GM23338 (cell line): ENCODE measurements at regions not wholly inside any gene's neighbourhood (a gene's known extent, or its start where the extent isn't known, plus 50 kb on each side); places are given as distances from the start of the nearest gene placed in this dataset.

Source experiments
- ATAC-seq: fragments of 200-7000 bp; cut with Tn5 transposase; 3 replicates; pipeline ENCODE4 v1.9.1; 2020
- DNase-seq: peaks from one replicate; pipeline ENCODE4 v3.0.0-alpha.2; 2015; ENCODE audit warnings: low spot score
- H2AFZ ChIP-seq: fragments of 200-600 bp; sonication (generic); 2 replicates; pipeline ENCODE4 v1.8.0; 2016; ENCODE audit warnings: antibody characterized with exemption, mild to moderate bottlenecking, moderate library complexity
- H3F3A ChIP-seq: fragments of 200-600 bp; sonication (generic); replicated peaks from 2 replicates; pipeline ENCODE4 v1.8.0; 2017; ENCODE audit warnings: antibody characterized with exemption, mixed run types, low read depth
- H3K27ac ChIP-seq: fragments of 200-600 bp; sonication (generic); 2 replicates; pipeline ENCODE4 v1.6.1; 2016; ENCODE audit warnings: low read depth
- H3K27me3 ChIP-seq: fragments of 200-600 bp; sonication (generic); 2 replicates; pipeline ENCODE4 v1.8.0; 2016; ENCODE audit warnings: mild to moderate bottlenecking, mixed run types, moderate library complexity; ENCODE audit not compliant: insufficient read depth
- H3K36me3 ChIP-seq: fragments of 200-600 bp; sonication (generic); 2 replicates; pipeline ENCODE4 v1.8.0; 2016; ENCODE audit warnings: mild to moderate bottlenecking; ENCODE audit not compliant: insufficient read depth
- H3K4me1 ChIP-seq: fragments of 200-600 bp; sonication (generic); 2 replicates; pipeline ENCODE4 v1.8.0; 2016; ENCODE audit warnings: mild to moderate bottlenecking, moderate library complexity; ENCODE audit not compliant: insufficient read depth
- H3K4me2 ChIP-seq: fragments of 200-600 bp; sonication (generic); 2 replicates; pipeline ENCODE4 v1.7.1; 2017; ENCODE audit warnings: mixed run types
- H3K4me3 ChIP-seq: fragments of 200-600 bp; sonication (generic); 2 replicates; pipeline ENCODE4 v1.6.1; 2016; ENCODE audit warnings: mixed run types
- H3K79me2 ChIP-seq: fragments of 200-600 bp; sonication (generic); replicated peaks from 2 replicates; pipeline ENCODE4 v1.8.0; 2017; ENCODE audit warnings: mild to moderate bottlenecking; ENCODE audit not compliant: insufficient read depth
- H3K9me2 ChIP-seq: fragments of 200-600 bp; sonication (generic); 2 replicates; pipeline ENCODE4 v1.8.0; 2017; ENCODE audit not compliant: insufficient read depth
- H4K20me1 ChIP-seq: fragments of 200-600 bp; sonication (generic); replicated peaks from 2 replicates; pipeline ENCODE4 v1.8.0; 2017; ENCODE audit warnings: mild to moderate bottlenecking; ENCODE audit not compliant: insufficient read depth
- H3K27ac Mint-ChIP-seq: 2 replicates; pipeline ENCODE4 v1.8.0; 2020; ENCODE audit warnings: inconsistent platforms, mild to moderate bottlenecking, moderate library complexity, mixed read lengths
- H3K27me3 Mint-ChIP-seq: 3 replicates; pipeline ENCODE4 v1.8.0; 2022; ENCODE audit warnings: low read depth, mild to moderate bottlenecking, moderate library complexity, mixed read lengths, inconsistent platforms; ENCODE audit not compliant: insufficient read depth, poor library complexity
- H3K36me3 Mint-ChIP-seq: 3 replicates; pipeline ENCODE4 v1.8.0; 2021; ENCODE audit warnings: low read depth, mild to moderate bottlenecking, inconsistent platforms, moderate library complexity, mixed read lengths
- H3K4me1 Mint-ChIP-seq: 3 replicates; pipeline ENCODE4 v1.8.0; 2020; ENCODE audit warnings: mild to moderate bottlenecking, inconsistent platforms, mixed read lengths
- H3K4me3 Mint-ChIP-seq: 3 replicates; pipeline ENCODE4 v1.8.0; 2021; ENCODE audit warnings: moderate library complexity, mild to moderate bottlenecking, inconsistent platforms, mixed read lengths
- H3K9me3 Mint-ChIP-seq: 3 replicates; pipeline ENCODE4 v1.8.0; 2020; ENCODE audit warnings: moderate library complexity, mild to moderate bottlenecking, inconsistent platforms, mixed read lengths
- CREB1 ChIP-seq: fragments of 250-450 bp; sonication (Bioruptor Pico); IDR thresholded peaks from 2 replicates; pipeline ENCODE4 v1.5.0; 2020; ENCODE audit warnings: low read depth, mild to moderate bottlenecking, moderate library complexity
- EZH2 ChIP-seq: fragments of 200-600 bp; sonication (generic); IDR thresholded peaks from one replicate; pipeline ENCODE4 v1.8.0; 2017; ENCODE audit warnings: antibody characterized with exemption, mild to moderate bottlenecking, low read depth; ENCODE audit not compliant: unreplicated experiment
- EZH2phosphoT487 ChIP-seq: fragments of 200-600 bp; sonication (generic); IDR thresholded peaks from one replicate; pipeline ENCODE4 v1.8.1; 2018; ENCODE audit warnings: antibody characterized with exemption; ENCODE audit not compliant: unreplicated experiment
- JUNB ChIP-seq: IDR thresholded peaks from one replicate; pipeline ENCODE4 v1.6.1; 2016; ENCODE audit warnings: antibody characterized with exemption; ENCODE audit not compliant: unreplicated experiment
- NANOG ChIP-seq: IDR thresholded peaks from 2 replicates; pipeline ENCODE4 v1.6.1; 2016; ENCODE audit warnings: antibody characterized with exemption, borderline replicate concordance
- POLR2AphosphoS5 ChIP-seq: IDR thresholded peaks from 2 replicates; pipeline ENCODE4 v1.6.1; 2016; ENCODE audit warnings: antibody characterized with exemption, low read depth
- STAT1 ChIP-seq: IDR thresholded peaks from one replicate; pipeline ENCODE4 v1.6.1; 2016; ENCODE audit warnings: antibody characterized with exemption; ENCODE audit not compliant: unreplicated experiment
- ZNF114 ChIP-seq: fragments of 250-450 bp; sonication (Bioruptor Pico); IDR thresholded peaks from 2 replicates; pipeline ENCODE4 v1.5.0; 2020; ENCODE audit warnings: mild to moderate bottlenecking, moderate library complexity
- ZNF331 ChIP-seq: fragments of 250-450 bp; sonication (Bioruptor Pico); IDR thresholded peaks from 2 replicates; pipeline ENCODE4 v1.5.0; 2020; ENCODE audit warnings: low read depth, mild to moderate bottlenecking, moderate library complexity
- TF ChIP-seq, protein P1 (sequence below), 2 experiments: fragments of 200-600 bp in 1 of 2; sonication (generic) in 1 of 2; conservative IDR thresholded peaks; 2 replicates each; pipeline versions ENCODE4 v1.5.1 to v1.6.1; 2016 to 2017; ENCODE audit warnings: antibody characterized with exemption in 2 of 2, low read depth in 2 of 2, mild to moderate bottlenecking in 2 of 2, moderate library complexity in 1 of 2
- TF ChIP-seq, protein P2 (sequence below): IDR thresholded peaks from 2 replicates; pipeline ENCODE4 v1.6.1; 2016; ENCODE audit warnings: antibody characterized with exemption
- TF ChIP-seq, protein P3 (sequence below): IDR thresholded peaks from one replicate; pipeline ENCODE4 v1.6.1; 2018; ENCODE audit warnings: antibody characterized with exemption; ENCODE audit not compliant: unreplicated experiment
- TF ChIP-seq, protein P4 (sequence below): fragments of 250-450 bp; sonication (Bioruptor Pico); IDR thresholded peaks from 2 replicates; pipeline ENCODE4 v1.5.0; 2020; ENCODE audit warnings: mild to moderate bottlenecking, moderate library complexity

DNA sequence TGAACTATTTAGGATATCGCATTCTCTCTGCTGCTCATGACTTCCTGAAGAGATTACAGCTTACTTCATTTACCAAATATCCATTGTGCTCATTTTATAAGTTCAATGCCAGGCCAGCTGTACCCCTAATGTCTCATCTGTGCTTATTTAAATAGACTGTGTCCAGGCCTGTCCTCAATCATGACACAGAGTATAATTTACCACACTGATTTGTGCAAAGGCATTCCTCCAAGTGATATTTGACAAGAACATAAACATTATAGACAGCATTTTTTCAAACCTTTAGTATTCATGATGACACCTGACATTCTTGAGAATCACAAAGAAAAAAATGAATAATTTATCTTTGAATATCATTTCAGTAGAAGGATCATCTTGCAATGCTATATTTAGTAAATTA is 260.1 kb upstream of the SEMA3D start:
- Histone ChIP-seq H3F3A (no peaks in the 10 kb centered on the region), H3K4me3 (no peak overlapping the region), H3K4me2 (no peak overlapping the region), H2AFZ (no peak overlapping the region), H3K4me1 (no peaks in the 10 kb centered on the region), H4K20me1 (no peaks in the 10 kb centered on the region), H3K9me2 (no peaks in the 10 kb centered on the region), H3K27ac (no peak overlapping the region), H3K27me3 (no peaks in the 10 kb centered on the region), H3K79me2 (no peaks in the 10 kb centered on the region), H3K36me3 (no peaks in the 10 kb centered on the region)
- Mint-ChIP-seq H3K9me3 (no peaks in the 10 kb centered on the region), H3K4me3 (no peak overlapping the region), H3K27me3 (no peaks in the 10 kb centered on the region), H3K36me3 (no peaks in the 10 kb centered on the region), H3K4me1 (peaks cover 16% of the 10 kb centered on the region), H3K27ac (no peak overlapping the region)
- no peak for DNase-seq
- TF ChIP-seq, protein P1, sequence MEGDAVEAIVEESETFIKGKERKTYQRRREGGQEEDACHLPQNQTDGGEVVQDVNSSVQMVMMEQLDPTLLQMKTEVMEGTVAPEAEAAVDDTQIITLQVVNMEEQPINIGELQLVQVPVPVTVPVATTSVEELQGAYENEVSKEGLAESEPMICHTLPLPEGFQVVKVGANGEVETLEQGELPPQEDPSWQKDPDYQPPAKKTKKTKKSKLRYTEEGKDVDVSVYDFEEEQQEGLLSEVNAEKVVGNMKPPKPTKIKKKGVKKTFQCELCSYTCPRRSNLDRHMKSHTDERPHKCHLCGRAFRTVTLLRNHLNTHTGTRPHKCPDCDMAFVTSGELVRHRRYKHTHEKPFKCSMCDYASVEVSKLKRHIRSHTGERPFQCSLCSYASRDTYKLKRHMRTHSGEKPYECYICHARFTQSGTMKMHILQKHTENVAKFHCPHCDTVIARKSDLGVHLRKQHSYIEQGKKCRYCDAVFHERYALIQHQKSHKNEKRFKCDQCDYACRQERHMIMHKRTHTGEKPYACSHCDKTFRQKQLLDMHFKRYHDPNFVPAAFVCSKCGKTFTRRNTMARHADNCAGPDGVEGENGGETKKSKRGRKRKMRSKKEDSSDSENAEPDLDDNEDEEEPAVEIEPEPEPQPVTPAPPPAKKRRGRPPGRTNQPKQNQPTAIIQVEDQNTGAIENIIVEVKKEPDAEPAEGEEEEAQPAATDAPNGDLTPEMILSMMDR (conservative IDR thresholded peaks at IDR 0.05; ENCODE audit: low read depth in 2 of 2): no peak
- TF ChIP-seq ZNF114 (CRISPR knock-in tag) (no peak), EZH2phosphoT487 (no peak), NANOG (no peak), POLR2AphosphoS5 (no peak), STAT1 (no peak), CREB1 (CRISPR knock-in tag) (no peak), JUNB (no peak), ZNF331 (CRISPR knock-in tag) (no peak), EZH2 (no peak)
- TF ChIP-seq, protein P2, sequence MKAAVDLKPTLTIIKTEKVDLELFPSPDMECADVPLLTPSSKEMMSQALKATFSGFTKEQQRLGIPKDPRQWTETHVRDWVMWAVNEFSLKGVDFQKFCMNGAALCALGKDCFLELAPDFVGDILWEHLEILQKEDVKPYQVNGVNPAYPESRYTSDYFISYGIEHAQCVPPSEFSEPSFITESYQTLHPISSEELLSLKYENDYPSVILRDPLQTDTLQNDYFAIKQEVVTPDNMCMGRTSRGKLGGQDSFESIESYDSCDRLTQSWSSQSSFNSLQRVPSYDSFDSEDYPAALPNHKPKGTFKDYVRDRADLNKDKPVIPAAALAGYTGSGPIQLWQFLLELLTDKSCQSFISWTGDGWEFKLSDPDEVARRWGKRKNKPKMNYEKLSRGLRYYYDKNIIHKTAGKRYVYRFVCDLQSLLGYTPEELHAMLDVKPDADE: no peak
- TF ChIP-seq, protein P3, sequence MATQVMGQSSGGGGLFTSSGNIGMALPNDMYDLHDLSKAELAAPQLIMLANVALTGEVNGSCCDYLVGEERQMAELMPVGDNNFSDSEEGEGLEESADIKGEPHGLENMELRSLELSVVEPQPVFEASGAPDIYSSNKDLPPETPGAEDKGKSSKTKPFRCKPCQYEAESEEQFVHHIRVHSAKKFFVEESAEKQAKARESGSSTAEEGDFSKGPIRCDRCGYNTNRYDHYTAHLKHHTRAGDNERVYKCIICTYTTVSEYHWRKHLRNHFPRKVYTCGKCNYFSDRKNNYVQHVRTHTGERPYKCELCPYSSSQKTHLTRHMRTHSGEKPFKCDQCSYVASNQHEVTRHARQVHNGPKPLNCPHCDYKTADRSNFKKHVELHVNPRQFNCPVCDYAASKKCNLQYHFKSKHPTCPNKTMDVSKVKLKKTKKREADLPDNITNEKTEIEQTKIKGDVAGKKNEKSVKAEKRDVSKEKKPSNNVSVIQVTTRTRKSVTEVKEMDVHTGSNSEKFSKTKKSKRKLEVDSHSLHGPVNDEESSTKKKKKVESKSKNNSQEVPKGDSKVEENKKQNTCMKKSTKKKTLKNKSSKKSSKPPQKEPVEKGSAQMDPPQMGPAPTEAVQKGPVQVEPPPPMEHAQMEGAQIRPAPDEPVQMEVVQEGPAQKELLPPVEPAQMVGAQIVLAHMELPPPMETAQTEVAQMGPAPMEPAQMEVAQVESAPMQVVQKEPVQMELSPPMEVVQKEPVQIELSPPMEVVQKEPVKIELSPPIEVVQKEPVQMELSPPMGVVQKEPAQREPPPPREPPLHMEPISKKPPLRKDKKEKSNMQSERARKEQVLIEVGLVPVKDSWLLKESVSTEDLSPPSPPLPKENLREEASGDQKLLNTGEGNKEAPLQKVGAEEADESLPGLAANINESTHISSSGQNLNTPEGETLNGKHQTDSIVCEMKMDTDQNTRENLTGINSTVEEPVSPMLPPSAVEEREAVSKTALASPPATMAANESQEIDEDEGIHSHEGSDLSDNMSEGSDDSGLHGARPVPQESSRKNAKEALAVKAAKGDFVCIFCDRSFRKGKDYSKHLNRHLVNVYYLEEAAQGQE: no peak
- TF ChIP-seq, protein P4, sequence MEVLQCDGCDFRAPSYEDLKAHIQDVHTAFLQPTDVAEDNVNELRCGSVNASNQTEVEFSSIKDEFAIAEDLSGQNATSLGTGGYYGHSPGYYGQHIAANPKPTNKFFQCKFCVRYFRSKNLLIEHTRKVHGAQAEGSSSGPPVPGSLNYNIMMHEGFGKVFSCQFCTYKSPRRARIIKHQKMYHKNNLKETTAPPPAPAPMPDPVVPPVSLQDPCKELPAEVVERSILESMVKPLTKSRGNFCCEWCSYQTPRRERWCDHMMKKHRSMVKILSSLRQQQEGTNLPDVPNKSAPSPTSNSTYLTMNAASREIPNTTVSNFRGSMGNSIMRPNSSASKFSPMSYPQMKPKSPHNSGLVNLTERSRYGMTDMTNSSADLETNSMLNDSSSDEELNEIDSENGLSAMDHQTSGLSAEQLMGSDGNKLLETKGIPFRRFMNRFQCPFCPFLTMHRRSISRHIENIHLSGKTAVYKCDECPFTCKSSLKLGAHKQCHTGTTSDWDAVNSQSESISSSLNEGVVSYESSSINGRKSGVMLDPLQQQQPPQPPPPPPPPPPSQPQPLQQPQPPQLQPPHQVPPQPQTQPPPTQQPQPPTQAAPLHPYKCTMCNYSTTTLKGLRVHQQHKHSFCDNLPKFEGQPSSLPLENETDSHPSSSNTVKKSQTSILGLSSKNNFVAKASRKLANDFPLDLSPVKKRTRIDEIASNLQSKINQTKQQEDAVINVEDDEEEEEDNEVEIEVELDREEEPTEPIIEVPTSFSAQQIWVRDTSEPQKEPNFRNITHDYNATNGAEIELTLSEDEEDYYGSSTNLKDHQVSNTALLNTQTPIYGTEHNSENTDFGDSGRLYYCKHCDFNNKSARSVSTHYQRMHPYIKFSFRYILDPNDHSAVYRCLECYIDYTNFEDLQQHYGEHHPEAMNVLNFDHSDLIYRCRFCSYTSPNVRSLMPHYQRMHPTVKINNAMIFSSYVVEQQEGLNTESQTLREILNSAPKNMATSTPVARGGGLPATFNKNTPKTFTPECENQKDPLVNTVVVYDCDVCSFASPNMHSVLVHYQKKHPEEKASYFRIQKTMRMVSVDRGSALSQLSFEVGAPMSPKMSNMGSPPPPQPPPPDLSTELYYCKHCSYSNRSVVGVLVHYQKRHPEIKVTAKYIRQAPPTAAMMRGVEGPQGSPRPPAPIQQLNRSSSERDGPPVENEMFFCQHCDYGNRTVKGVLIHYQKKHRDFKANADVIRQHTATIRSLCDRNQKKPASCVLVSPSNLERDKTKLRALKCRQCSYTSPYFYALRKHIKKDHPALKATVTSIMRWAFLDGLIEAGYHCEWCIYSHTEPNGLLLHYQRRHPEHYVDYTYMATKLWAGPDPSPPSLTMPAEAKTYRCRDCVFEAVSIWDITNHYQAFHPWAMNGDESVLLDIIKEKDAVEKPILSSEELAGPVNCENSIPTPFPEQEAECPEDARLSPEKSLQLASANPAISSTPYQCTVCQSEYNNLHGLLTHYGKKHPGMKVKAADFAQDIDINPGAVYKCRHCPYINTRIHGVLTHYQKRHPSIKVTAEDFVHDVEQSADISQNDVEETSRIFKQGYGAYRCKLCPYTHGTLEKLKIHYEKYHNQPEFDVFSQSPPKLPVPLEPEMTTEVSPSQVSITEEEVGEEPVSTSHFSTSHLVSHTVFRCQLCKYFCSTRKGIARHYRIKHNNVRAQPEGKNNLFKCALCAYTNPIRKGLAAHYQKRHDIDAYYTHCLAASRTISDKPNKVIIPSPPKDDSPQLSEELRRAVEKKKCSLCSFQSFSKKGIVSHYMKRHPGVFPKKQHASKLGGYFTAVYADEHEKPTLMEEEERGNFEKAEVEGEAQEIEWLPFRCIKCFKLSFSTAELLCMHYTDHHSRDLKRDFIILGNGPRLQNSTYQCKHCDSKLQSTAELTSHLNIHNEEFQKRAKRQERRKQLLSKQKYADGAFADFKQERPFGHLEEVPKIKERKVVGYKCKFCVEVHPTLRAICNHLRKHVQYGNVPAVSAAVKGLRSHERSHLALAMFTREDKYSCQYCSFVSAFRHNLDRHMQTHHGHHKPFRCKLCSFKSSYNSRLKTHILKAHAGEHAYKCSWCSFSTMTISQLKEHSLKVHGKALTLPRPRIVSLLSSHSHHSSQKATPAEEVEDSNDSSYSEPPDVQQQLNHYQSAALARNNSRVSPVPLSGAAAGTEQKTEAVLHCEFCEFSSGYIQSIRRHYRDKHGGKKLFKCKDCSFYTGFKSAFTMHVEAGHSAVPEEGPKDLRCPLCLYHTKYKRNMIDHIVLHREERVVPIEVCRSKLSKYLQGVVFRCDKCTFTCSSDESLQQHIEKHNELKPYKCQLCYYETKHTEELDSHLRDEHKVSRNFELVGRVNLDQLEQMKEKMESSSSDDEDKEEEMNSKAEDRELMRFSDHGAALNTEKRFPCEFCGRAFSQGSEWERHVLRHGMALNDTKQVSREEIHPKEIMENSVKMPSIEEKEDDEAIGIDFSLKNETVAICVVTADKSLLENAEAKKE (CRISPR knock-in tag): no peak
- ATAC-seq: no peak
